Left kidney (tissue), 1 donor: ENCODE measurements at regions not wholly inside any gene's neighbourhood (a gene's known extent, or its start where the extent isn't known, plus 50 kb on each side); places are given as distances from the start of the nearest gene placed in this dataset.

ENCODE experiments used
- DNase-seq: peaks from one replicate; pipeline ENCODE4 v3.0.0-alpha.2; 2013

DNA sequence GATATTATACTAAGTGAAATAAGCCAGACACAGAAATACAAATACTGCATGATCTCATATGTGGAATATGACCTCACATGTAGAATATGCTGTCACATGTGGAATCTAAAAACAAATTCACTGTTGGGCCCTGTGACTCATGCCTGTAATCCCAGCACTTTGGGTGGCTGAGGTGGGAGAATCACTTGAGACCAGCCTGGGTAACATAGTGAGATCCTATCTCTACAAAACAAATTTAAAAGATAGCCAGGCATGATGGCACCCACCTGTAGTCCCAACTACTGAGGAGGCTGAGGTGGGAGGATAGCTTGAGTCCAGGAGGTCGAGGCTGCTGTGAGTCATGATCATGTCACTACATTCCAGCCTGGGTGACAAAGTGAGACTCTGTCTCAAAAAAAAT, 160.3 kb downstream of the PTEN start:
- no peak for DNase-seq

DNA sequence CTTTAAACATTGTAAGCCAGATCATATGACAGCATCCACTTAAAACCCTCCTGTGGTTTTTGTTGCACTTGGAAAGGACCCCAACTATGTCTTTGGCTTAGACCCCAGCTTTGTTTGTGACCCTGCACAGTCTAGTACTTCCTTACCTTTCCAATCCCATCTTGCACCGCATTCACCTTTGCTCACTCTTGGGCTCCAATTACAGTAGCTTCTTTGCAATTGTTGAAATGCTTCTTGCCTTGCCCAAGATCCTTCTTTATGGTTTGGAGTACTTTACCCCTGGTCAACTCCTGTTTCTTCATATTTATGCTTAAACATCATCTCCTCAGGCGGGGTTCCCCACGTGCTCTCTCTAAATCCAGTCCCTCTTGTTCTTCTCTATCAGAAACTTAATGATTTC, 162.6 kb downstream of the PTEN start:
- no peak for DNase-seq

DNA sequence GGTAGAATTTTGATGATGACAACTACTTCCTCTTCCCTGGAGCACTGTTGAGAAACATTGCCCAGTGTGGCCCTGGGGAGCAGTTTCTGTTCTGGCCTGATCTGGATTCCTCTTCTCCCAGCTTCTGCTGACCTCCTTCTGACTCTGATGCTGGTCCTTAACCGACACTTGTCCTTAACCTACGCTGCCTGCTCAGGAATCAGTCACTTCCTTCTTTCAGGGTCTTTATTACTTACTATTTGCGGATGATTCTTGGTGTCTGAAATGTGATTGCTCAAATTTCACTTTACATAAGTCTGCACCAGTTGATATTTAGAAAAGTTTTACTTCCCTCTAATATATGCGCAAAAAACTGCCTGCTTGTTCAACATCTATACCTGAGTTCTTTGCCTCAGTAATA, 164.1 kb downstream of the PTEN start:
- DNase-seq = no peak

GRCh38 chr10:88028072-88028471, 164.6 kb downstream of the PTEN start:
- no peak for DNase-seq

DNA sequence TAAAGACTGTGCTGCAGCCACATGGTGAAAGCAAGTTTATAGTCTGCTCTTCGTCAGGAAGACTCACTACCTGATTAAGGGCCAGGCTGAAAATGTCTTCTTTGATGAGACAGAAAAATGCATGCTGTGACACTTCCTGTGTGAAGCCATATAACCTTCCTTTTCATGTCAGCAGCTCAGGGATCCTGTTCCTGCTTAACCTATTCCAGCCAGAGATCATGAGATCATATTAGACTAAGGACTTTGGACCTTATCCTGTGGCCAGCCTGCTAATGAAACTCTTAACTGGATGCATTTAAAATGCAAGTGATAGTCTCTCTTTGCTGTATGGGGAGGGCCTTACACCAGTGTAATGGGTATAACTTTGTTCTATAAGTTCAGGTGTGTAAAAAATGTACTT, 165.2 kb downstream of the PTEN start:
- no peak for DNase-seq

- DNase-seq = no peak
These were observed 169.1 kb downstream of the PTEN start for GRCh38 chr10:88032566-88032965.

DNA sequence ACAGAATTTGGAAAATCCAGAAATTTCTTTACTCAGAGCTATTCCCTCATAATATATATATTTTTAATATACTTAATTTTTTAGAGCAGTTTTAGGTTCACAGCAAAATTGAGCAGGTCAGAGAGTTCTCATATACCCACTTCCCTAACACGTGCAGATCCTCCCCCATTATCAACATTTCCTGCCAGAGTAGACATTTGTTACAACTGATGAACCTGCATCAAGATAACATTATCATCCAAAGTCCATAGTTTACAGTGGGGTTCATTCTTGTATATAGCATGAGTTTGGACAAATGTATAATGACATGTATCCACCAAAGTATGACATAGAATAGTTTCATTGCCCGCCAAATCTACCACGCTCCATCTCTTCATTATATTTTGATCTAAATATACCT, 170.0 kb downstream of the PTEN start:
- DNase-seq = no peak

DNA sequence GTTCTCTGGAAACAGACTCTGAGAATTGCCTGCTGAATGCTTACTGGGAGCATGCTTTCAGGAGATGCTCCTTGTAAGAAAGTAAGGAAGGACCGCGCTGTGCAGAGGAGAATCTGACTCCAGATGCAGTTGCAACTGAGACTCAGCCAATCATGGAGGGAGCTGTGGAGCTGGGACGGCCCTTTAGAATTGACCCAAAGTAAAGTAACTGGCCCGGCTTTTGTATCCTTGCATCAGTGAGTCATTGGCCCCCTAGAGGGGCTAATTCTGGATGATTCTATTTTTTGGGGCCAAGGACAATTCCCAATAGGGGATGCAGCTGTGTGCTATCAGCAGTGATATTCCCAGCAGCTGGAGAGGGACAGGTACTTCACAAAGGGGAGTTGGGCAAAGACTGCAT, 170.4 kb downstream of the PTEN start:
- no peak for DNase-seq

GRCh38 chr10:88036126-88036525, 172.7 kb downstream of the PTEN start:
- no peak for DNase-seq

GRCh38 chr10:88037623-88038022, 174.2 kb downstream of the PTEN start:
- DNase-seq = no peak

DNA sequence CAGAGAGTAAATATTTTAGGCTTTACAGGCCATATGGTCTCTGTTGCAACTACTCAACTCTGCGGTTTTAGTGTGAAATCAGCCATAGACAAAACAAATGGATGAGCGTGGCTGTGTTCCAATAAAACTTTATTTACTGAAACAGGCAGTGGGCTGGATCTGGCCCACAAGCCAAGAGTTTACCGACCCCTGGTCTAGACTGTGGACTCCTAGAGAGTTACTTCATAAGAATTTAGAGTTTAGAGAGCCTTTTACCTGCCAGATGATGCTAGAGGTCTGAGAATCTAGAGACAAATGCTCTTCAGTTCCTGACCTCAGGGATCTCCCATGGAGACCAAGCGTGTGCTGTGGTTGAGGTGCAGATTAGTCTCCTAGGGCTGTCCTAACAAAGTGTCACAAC, 174.8 kb downstream of the PTEN start:
- DNase-seq = no peak

DNA sequence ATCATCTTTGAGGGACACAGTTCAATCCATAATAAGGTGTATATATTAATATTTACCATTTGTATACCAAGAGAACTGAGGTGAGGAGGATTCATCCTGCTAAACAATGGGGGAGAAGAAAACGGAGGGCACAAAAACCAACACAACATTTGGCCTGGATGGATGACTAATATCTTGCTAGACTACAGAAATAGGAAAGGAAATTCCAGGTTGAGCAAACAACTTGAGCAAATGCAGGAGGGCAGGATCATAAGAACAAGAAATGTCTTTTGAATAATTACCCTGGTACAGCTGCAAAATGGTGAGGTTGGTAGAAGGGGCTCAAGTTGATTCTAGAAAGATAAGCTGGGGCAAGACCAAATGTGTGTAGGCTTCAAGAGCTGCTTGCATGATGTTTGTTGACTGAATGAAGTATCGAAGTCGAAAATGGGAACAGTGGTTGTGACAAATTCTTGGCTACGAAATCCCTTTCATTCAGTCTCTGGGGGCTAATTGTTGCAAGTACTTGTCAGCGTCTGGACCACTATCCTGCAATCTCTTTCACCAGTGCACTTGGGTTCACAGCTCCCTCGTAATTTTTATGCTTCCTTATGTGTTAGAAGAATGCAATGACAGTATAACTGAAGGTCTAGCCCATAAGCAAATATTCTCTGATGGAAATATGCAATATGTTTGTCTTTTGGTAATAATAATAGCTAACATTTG, 176.2 kb downstream of the PTEN start:
- no peak for DNase-seq

GRCh38 chr10:88041243-88042159, 178.1 kb downstream of the PTEN start:
- no peak for DNase-seq

GRCh38 chr10:88042160-88043100, 179.0 kb downstream of the PTEN start:
- no peak for DNase-seq

GRCh38 chr10:88045096-88045495, 181.7 kb downstream of the PTEN start:
- DNase-seq = no peak

DNA sequence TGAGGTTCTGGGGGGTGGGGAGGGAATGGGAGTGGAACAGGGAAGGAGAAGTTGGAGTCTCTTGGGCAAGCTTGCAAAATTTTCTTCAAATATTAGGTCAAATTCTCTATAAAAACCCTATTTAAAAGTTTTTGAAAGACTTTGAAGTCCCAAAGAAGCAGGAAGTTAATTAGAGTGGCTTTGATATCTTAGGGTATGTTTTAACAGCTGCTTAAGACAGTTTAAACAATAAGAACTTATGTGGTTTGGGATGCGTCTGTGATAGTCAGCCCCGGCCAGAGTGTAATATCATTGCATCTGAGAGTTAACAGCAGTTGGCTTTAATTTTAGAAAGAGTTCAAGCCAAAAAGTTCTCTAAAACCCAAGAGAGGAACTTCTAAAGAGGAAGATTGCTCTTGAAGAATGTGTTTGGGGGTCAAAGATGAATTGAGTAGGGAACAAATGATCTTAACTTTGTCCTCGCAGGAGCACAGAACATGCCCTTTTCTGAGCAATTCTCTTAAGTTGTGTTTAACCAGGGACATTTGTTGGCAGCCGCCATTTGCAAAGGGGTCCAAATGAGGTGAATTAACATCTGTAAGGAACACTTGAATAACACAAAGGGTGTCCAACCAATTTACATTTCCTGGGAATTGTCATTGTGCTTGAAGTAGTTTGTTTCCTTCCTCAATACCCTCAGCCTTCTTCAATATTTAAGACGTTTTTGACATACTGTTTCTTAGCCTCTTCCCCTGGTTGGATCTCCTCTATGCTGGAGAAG, 182.4 kb downstream of the PTEN start:
- no peak for DNase-seq

DNA sequence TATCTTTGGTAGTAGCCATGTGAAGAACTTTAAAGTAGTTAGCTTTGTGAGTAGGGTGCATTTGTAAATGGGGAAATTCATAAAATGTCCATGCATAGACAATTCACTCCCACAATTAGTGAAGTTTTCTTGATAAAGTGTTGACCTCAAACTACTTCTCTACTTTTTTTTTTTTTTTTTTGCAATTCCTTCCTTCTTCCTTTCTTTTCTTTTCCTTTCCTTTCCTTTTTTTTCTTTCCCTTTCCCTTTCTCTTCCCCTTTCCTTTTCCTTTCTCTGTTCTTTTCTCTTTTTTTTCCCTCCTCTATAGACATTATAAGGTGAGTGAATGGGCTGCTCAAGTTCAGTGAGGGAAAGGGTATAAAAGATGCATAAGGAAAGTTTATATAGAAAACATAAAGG, 184.2 kb downstream of the PTEN start:
- no peak for DNase-seq

DNA sequence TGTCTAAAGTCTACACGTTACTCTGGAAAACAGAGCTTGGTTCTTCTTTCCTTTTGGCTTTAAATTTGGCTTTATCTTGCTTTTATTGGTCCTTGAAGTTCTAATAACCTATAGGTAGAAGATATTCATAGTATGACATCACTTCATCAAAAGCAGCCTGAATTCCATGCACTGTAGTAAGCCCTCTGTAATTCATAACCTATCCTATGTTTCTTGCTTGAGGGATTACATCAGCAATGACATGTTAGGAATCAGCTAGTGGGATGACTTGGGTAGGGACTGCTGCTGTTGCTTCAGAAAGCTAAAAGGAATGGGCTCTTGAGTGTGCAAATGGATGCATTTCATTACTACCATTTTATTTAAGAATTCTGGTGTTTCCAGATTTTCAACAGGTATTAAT, 184.9 kb downstream of the PTEN start:
- no peak for DNase-seq

DNA sequence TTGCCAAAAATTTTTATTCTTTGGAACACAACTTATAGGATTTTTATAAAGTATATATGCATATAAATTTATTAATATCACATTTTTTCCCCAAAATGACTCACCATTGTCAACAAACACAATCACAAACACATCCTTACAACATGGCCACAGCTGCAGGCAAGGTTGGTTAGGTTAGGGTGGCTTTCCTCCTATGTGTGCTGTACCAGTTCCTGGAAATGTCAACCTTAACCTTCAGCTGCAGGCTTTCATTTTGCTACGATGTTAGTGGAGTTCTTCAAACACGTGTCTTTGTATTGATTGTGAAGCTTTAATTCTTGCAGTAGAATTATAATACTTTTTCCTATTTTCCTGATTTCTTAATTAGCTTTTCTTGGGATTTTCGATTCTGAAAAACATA, 185.8 kb downstream of the PTEN start:
- DNase-seq = no peak

- DNase-seq = no peak
These were observed 194.3 kb downstream of the PTEN start for GRCh38 chr10:88057720-88058119.

DNA sequence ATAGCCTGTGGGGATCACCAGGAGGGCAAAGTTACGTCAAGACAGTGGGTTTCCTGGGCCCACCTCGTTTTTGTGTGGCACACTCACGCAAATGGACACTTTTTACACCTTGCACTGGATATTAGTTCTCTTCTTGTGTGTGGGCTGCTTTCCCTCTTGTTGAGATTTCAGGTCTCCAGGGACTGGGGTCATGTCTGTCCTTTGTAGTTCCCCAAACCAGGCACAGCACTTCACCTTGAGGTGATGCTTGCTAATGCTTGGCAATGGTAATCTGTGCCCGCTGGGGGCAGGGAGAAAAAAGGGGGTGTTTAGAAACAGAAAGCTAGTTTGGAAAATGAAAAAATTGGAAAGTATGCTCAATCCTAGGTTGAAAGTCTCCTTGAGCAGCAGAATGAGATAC, 195.3 kb downstream of the PTEN start:
- no peak for DNase-seq

DNA sequence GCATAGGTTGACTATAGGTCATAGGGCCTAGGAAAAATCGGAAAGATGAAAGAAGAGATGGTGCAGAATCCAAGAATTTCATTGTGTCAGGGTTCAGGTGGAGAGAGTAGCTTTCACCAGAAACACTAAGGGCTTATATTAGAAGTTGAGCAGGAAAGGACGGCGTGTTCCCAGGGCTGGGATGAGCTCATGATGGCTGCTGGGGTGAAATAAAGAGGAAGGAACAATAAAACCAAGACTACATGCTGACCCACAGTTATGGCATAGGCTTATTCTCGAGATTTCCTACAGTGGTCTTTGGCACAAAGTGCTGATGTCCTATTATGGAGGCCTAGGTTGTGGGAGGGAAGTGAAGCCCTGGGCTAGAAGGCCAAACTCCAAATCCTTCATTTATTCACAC, 195.8 kb downstream of the PTEN start:
- DNase-seq = no peak
